A549 (cell line): ENCODE measurements at regions not wholly inside any gene's neighbourhood (a gene's known extent, or its start where the extent isn't known, plus 50 kb on each side); places are given as distances from the start of the nearest gene placed in this dataset.

Experiments
- BHLHE40 ChIP-seq: IDR thresholded peaks from 2 replicates; pipeline ENCODE4 v1.6.1; 2012; ENCODE audit warnings: low read depth, low read length, inconsistent platforms
- CTCF ChIP-seq: fragments of >200 bp; sonication (Bioruptor Twin); formaldehyde crosslinking; IDR thresholded peaks from 3 replicates; pipeline ENCODE4 v1.5.1; 2016
- EP300 ChIP-seq, 2 experiments: fragments of >200 bp; sonication (Bioruptor Twin); formaldehyde crosslinking; IDR thresholded peaks; 2 replicates in 1 of 2; 3 replicates in 1 of 2; pipeline ENCODE4 v1.6.1; 2016 to 2017
- GATA3 ChIP-seq: IDR thresholded peaks from 2 replicates; pipeline ENCODE4 v1.6.1; 2012; ENCODE audit warnings: borderline replicate concordance
- KDM1A ChIP-seq: fragments of 200-600 bp; sonication (generic); IDR thresholded peaks from 2 replicates; pipeline ENCODE4 v1.6.1; 2016; ENCODE audit warnings: low read depth, mild to moderate bottlenecking
- MYC ChIP-seq: IDR thresholded peaks from 2 replicates; pipeline ENCODE4 v1.6.1; 2012; ENCODE audit warnings: mild to moderate bottlenecking, inconsistent platforms, low read length, improper control_type of control experiment, borderline replicate concordance
- POLR2AphosphoS2 ChIP-seq: conservative IDR thresholded peaks from 2 replicates; pipeline ENCODE4 v1.6.1; 2012; ENCODE audit warnings: low read length, improper control_type of control experiment, inconsistent platforms
- RCOR1 ChIP-seq: fragments of 150-350 bp; IDR thresholded peaks from 2 replicates; pipeline ENCODE4 v1.6.1; 2014; ENCODE audit warnings: antibody characterized with exemption, low read length, low read depth
- REST ChIP-seq: fragments of 200-600 bp; sonication (generic); IDR thresholded peaks from 2 replicates; pipeline ENCODE4 v1.6.1; 2016; ENCODE audit warnings: antibody characterized with exemption, mild to moderate bottlenecking, moderate library complexity
- RFX5 ChIP-seq: fragments of 450-650 bp; IDR thresholded peaks from 2 replicates; pipeline ENCODE4 v1.7.1; 2014; ENCODE audit warnings: antibody characterized with exemption, mild to moderate bottlenecking, moderate library complexity
- SMC3 ChIP-seq: fragments of >200 bp; sonication (Bioruptor Twin); formaldehyde crosslinking; IDR thresholded peaks from 3 replicates; pipeline ENCODE4 v1.6.1; 2018; ENCODE audit warnings: inconsistent platforms
- TP53 ChIP-seq: fragments of 250-450 bp; sonication (Bioruptor Pico); IDR thresholded peaks from 2 replicates; pipeline ENCODE4 v1.5.0; 2021; ENCODE audit warnings: mild to moderate bottlenecking, moderate library complexity

GRCh38 chr2:2696733-2697455 is 365.8 kb upstream of the MYT1L start:
- no peak for TF ChIP-seq KDM1A
- TF ChIP-seq POLR2AphosphoS2, result no peak
- no peak for TF ChIP-seq SMC3
- no peak for TF ChIP-seq CTCF
- no peak for TF ChIP-seq MYC
- no peak for TF ChIP-seq EP300 (IDR thresholded peaks at IDR 0.05)
- TF ChIP-seq GATA3, result no peak
- no peak for TF ChIP-seq TP53 (CRISPR knock-in tag)
- no peak for TF ChIP-seq RFX5
- TF ChIP-seq BHLHE40, result no peak
- TF ChIP-seq REST, result no peak
- TF ChIP-seq RCOR1, result no peak
